ENCODE measurements at regions not wholly inside any gene's neighbourhood (a gene's known extent, or its start where the extent isn't known, plus 50 kb on each side); places are given as distances from the start of the nearest gene placed in this dataset.

GRCh38 chr2:128813352-128814034 lies 494.8 kb upstream of the HS6ST1 start:
- no peak for TF ChIP-seq CTCF (conservative IDR thresholded peaks at IDR 0.05 in 1 of 2, IDR thresholded peaks at IDR 0.05 in 1 of 2; ENCODE audit: low read depth in 1 of 2, low read length in 2 of 2)
- TF ChIP-seq EZH2 (IDR thresholded peaks at IDR 0.05; ENCODE audit: low read length, missing control alignments), result no peak
